Gastroesophageal sphincter (tissue), 3 donors: ENCODE measurements at regions not wholly inside any gene's neighbourhood (a gene's known extent, or its start where the extent isn't known, plus 50 kb on each side); places are given as distances from the start of the nearest gene placed in this dataset.

Experiments
- EP300 ChIP-seq: sonication (generic); formaldehyde crosslinking; IDR thresholded peaks from one replicate; pipeline ENCODE4 v1.6.1; 2017; ENCODE audit warnings: antibody characterized with exemption, mild to moderate bottlenecking
- POLR2A ChIP-seq, 2 donors: fragments of 450-650 bp; IDR thresholded peaks; one replicate each; pipeline ENCODE4 v1.6.1; 2017; ENCODE audit warnings: antibody characterized with exemption in 2 of 2, mild to moderate bottlenecking in 2 of 2, moderate library complexity in 1 of 2
- POLR2AphosphoS5 ChIP-seq: sonication (generic); formaldehyde crosslinking; IDR thresholded peaks from one replicate; pipeline ENCODE4 v1.6.1; 2017; ENCODE audit warnings: antibody characterized with exemption
- TF ChIP-seq, protein P1 (sequence below), 4 experiments: fragments of 200-600 bp in 2 of 4; fragments of 450-650 bp in 2 of 4; sonication (generic) in 1 of 4; IDR thresholded peaks; one replicate each; pipeline ENCODE4 v1.5.1; 2017 to 2019; ENCODE audit warnings: antibody characterized with exemption in 4 of 4, mild to moderate bottlenecking in 2 of 4, moderate library complexity in 2 of 4

DNA sequence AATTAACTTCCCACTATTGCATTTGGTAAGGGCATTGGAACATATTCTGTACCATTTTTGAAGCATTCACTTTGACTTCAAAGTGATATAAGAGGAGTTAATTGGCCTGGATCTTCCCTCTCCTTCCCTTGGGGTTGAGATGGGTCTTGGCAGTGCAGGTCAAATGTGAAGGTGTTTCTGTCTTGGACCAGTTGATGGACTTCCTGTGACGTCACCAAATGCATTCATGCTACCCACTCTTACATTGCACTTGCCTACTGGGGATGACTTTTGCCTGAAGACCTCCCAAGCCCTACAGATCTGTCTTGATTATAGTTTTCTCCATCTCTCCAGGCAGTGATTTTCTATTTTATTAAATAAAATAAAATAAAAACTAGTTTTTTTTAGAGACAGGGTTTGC is 221.5 kb downstream of the BUB3 start:
- TF ChIP-seq, protein P1, sequence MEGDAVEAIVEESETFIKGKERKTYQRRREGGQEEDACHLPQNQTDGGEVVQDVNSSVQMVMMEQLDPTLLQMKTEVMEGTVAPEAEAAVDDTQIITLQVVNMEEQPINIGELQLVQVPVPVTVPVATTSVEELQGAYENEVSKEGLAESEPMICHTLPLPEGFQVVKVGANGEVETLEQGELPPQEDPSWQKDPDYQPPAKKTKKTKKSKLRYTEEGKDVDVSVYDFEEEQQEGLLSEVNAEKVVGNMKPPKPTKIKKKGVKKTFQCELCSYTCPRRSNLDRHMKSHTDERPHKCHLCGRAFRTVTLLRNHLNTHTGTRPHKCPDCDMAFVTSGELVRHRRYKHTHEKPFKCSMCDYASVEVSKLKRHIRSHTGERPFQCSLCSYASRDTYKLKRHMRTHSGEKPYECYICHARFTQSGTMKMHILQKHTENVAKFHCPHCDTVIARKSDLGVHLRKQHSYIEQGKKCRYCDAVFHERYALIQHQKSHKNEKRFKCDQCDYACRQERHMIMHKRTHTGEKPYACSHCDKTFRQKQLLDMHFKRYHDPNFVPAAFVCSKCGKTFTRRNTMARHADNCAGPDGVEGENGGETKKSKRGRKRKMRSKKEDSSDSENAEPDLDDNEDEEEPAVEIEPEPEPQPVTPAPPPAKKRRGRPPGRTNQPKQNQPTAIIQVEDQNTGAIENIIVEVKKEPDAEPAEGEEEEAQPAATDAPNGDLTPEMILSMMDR (IDR thresholded peaks at IDR 0.05), result no peak
- TF ChIP-seq POLR2AphosphoS5, result no peak
- TF ChIP-seq POLR2A (IDR thresholded peaks at IDR 0.05), result no peak
- TF ChIP-seq EP300, result no peak
